OCI-LY7 (cell line): ENCODE measurements at regions not wholly inside any gene's neighbourhood (a gene's known extent, or its start where the extent isn't known, plus 50 kb on each side); places are given as distances from the start of the nearest gene placed in this dataset.

Source experiments
- BruUV-seq: library from RNA; stranded (reverse); fragments of 400-500 nt; replicated peaks from 2 replicates; lab custom pipeline; 2021; lab: Mats Ljungman, UMichigan
- CTCF ChIA-PET: fragments of 300-600 bp; sonication (Branson Sonifier 250); formaldehyde crosslinking; loops from one replicate; lab custom pipeline; 2022; ENCODE audit warnings: antibody characterized with exemption; ENCODE audit not compliant: unreplicated experiment; lab: Charles Lee
- POLR2A ChIA-PET: fragments of 300-600 bp; sonication (Branson Sonifier 250); formaldehyde crosslinking; loops from one replicate; lab custom pipeline; 2022; ENCODE audit warnings: antibody characterized with exemption; lab: Charles Lee
- DNase-seq: peaks from one replicate; pipeline ENCODE4 v3.0.0-alpha.2; 2015; ENCODE audit warnings: low spot score
- H2AFZ ChIP-seq: fragments of 200-600 bp; sonication (generic), shearing (Covaris generic); 2 replicates; pipeline ENCODE4 v1.6.1; 2014; ENCODE audit warnings: mild to moderate bottlenecking, antibody characterized with exemption, low read length, moderate library complexity
- H3K27ac ChIP-seq: fragments of 200-600 bp; sonication (generic); 2 replicates; pipeline ENCODE4 v1.5.1; 2014; ENCODE audit warnings: mixed run types, low read depth, mild to moderate bottlenecking, moderate library complexity, low read length, inconsistent platforms; ENCODE audit not compliant: poor library complexity, severe bottlenecking
- H3K36me3 ChIP-seq: fragments of 200-600 bp; sonication (generic); 2 replicates; pipeline ENCODE4 v1.6.1; 2014; ENCODE audit warnings: mild to moderate bottlenecking, antibody characterized with exemption, low read length, moderate library complexity, mixed read lengths; ENCODE audit not compliant: insufficient read depth
- H3K4me1 ChIP-seq: fragments of 200-600 bp; sonication (generic); 2 replicates; pipeline ENCODE4 v1.5.1; 2014; ENCODE audit warnings: mild to moderate bottlenecking, low read length; ENCODE audit not compliant: insufficient read depth, poor library complexity, severe bottlenecking
- H3K4me2 ChIP-seq: fragments of 200-600 bp; sonication (generic); 2 replicates; pipeline ENCODE4 v1.6.1; 2014; ENCODE audit warnings: mild to moderate bottlenecking, low read length
- H3K4me3 ChIP-seq: fragments of 200-600 bp; sonication (generic); 2 replicates; pipeline ENCODE4 v1.5.1; 2014; ENCODE audit warnings: mild to moderate bottlenecking, low read depth, low read length; ENCODE audit not compliant: poor library complexity, severe bottlenecking
- H3K79me2 ChIP-seq: fragments of 200-600 bp; sonication (generic); 2 replicates; pipeline ENCODE4 v1.6.1; 2016; ENCODE audit warnings: low read depth, mild to moderate bottlenecking, low read length, moderate library complexity, mixed read lengths; ENCODE audit not compliant: insufficient read depth
- H3K9me2 ChIP-seq: fragments of 200-600 bp; sonication (generic); 2 replicates; pipeline ENCODE4 v1.6.1; 2016; ENCODE audit warnings: mild to moderate bottlenecking, low read length, mixed read lengths; ENCODE audit not compliant: insufficient read depth
- H3K9me3 ChIP-seq: fragments of 200-600 bp; sonication (generic); 2 replicates; pipeline ENCODE4 v1.6.1; 2014; ENCODE audit warnings: mild to moderate bottlenecking, mixed run types, low read length, mixed read lengths
- H4K20me1 ChIP-seq: fragments of 200-600 bp; sonication (generic); 2 replicates; pipeline ENCODE4 v1.6.1; 2014; ENCODE audit warnings: mild to moderate bottlenecking, antibody characterized with exemption, low read length, moderate library complexity, mixed read lengths; ENCODE audit not compliant: insufficient read depth
- CTCF ChIP-seq: fragments of 200-600 bp; sonication (generic); conservative IDR thresholded peaks from 2 replicates; pipeline ENCODE4 v1.5.1; 2014; ENCODE audit warnings: mild to moderate bottlenecking, antibody characterized with exemption, low read length, moderate library complexity, mixed read lengths
- EZH2phosphoT487 ChIP-seq: fragments of 200-600 bp; sonication (generic); IDR thresholded peaks from 2 replicates; pipeline ENCODE4 v1.6.1; 2018; ENCODE audit warnings: low read depth, borderline replicate concordance, mild to moderate bottlenecking, mixed run types, antibody characterized with exemption, low read length, moderate library complexity, mixed read lengths
- intact Hi-C: fragments of 100-400 bp; cut with micrococcal nuclease; formaldehyde crosslinking; loops from one replicate; pipeline ENCODE4 v1.10.0; 2022; ENCODE audit not compliant: unreplicated experiment

- Histone ChIP-seq H3K79me2 (no peaks in the 10 kb centered on the region), H3K27ac (no peak overlapping the region), H3K4me2 (no peak overlapping the region), H3K9me3 (no peaks in the 10 kb centered on the region), H4K20me1 (no peaks in the 10 kb centered on the region), H3K4me3 (no peak overlapping the region), H3K36me3 (no peaks in the 10 kb centered on the region), H3K4me1 (no peaks in the 10 kb centered on the region), H2AFZ (no peak overlapping the region), H3K9me2 (no peaks in the 10 kb centered on the region)
- BruUV-seq, result no TSS peak
- CTCF ChIA-PET, result no interaction called here
- POLR2A ChIA-PET, result interaction anchor here (1.0 kb wide), 1 partner anchor 17 kb away, joined by 3 read pairs; no protein-coding TSS in a partner anchor
- TF ChIP-seq CTCF (no peak), EZH2phosphoT487 (no peak)
- no peak for DNase-seq
- intact Hi-C loops, result no loop called here
Measured at GRCh38 chr5:3122216-3122615, 370.7 kb upstream of the IRX2 start.

GRCh38 chr5:3121813-3122212, 370.3 kb upstream of the IRX2 start:
- no peaks in the 10 kb centered on the region for H3K36me3 ChIP-seq
- no peak overlapping the region for H3K4me3 ChIP-seq
- BruUV-seq, result no TSS peak
- no peaks in the 10 kb centered on the region for H4K20me1 ChIP-seq
- no peaks in the 10 kb centered on the region for H3K79me2 ChIP-seq
- no peaks in the 10 kb centered on the region for H3K9me3 ChIP-seq
- no peaks in the 10 kb centered on the region for H3K4me1 ChIP-seq
- POLR2A ChIA-PET, result no interaction called here
- H3K27ac ChIP-seq, result no peak overlapping the region
- CTCF ChIA-PET, result no interaction called here
- H3K4me2 ChIP-seq, result no peak overlapping the region
- no peak for TF ChIP-seq CTCF
- no peak for TF ChIP-seq EZH2phosphoT487
- intact Hi-C loops, result no loop called here
- DNase-seq, result no peak
- H3K9me2 ChIP-seq, result no peaks in the 10 kb centered on the region
- no peak overlapping the region for H2AFZ ChIP-seq

GRCh38 chr5:3120028-3120427, 368.6 kb upstream of the IRX2 start:
- H3K4me2 ChIP-seq, result no peak overlapping the region
- ChIA-PET POLR2A (interaction anchor here (0.7 to 1.5 kb wide), 2 partner anchors 11 to 111 kb away, joined by 3 to 4 read pairs; no protein-coding TSS in a partner anchor), CTCF (no interaction called here)
- TF ChIP-seq CTCF, result no peak
- TF ChIP-seq EZH2phosphoT487, result no peak
- no peak overlapping the region for H3K4me3 ChIP-seq
- intact Hi-C loops, result no loop called here
- H3K79me2 ChIP-seq, result no peaks in the 10 kb centered on the region
- H3K36me3 ChIP-seq, result no peaks in the 10 kb centered on the region
- BruUV-seq, result no TSS peak
- H3K9me3 ChIP-seq, result no peaks in the 10 kb centered on the region
- no peaks in the 10 kb centered on the region for H4K20me1 ChIP-seq
- no peaks in the 10 kb centered on the region for H3K9me2 ChIP-seq
- DNase-seq, result no peak
- no peak overlapping the region for H3K27ac ChIP-seq
- no peaks in the 10 kb centered on the region for H3K4me1 ChIP-seq
- no peak overlapping the region for H2AFZ ChIP-seq
